SJSA1 (cell line): ENCODE measurements at regions not wholly inside any gene's neighbourhood (a gene's known extent, or its start where the extent isn't known, plus 50 kb on each side); places are given as distances from the start of the nearest gene placed in this dataset.

Experiments used
- DNase-seq, 2 experiments: peaks; one replicate each; pipeline ENCODE4 v3.0.0-alpha.2; 2015 to 2020; ENCODE audit warnings: low spot score in 2 of 2, low read depth in 1 of 2
- H3K27ac ChIP-seq: fragments of 250-450 bp; sonication (Bioruptor Pico); 2 replicates; pipeline ENCODE4 v1.5.1; 2020; ENCODE audit warnings: mild to moderate bottlenecking, moderate library complexity
- H3K27me3 ChIP-seq: fragments of 250-450 bp; sonication (Bioruptor Pico); replicated peaks from 2 replicates; pipeline ENCODE4 v1.5.1; 2020; ENCODE audit warnings: mild to moderate bottlenecking, moderate library complexity
- H3K36me3 ChIP-seq: fragments of 250-450 bp; sonication (Bioruptor Pico); 2 replicates; pipeline ENCODE4 v1.5.1; 2020; ENCODE audit warnings: mild to moderate bottlenecking
- H3K4me1 ChIP-seq: fragments of 250-450 bp; sonication (Bioruptor Pico); replicated peaks from 2 replicates; pipeline ENCODE4 v1.6.1; 2021; ENCODE audit warnings: mild to moderate bottlenecking
- H3K4me3 ChIP-seq: fragments of 250-450 bp; sonication (Bioruptor Pico); 2 replicates; pipeline ENCODE4 v1.5.1; 2020; ENCODE audit warnings: mild to moderate bottlenecking
- H3K9me3 ChIP-seq: fragments of 250-450 bp; sonication (Bioruptor Pico); replicated peaks from 2 replicates; pipeline ENCODE4 v1.5.1; 2020; ENCODE audit warnings: mild to moderate bottlenecking

DNA sequence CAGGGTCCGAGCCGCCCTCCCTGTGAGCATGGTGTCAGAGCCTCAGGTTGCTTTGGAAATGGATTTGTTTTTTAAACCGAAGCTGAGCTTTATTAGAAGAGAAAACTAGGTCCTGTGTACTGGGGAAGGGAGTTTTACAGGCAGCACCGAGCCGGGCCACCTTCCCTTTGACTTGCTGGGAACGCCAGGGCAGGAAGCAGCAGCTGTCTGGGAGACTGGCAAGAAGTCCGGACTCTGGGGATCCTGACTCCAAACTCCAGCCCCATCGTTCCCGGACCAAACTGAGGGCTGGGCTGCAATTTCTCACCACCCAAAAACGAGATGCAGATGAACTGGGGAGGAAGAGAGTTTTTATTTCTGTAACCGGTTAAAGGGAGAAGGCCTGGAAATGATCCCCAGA lies 214.9 kb upstream of the KCNG1 start:
- no peak overlapping the region for H3K4me3 ChIP-seq
- no peak overlapping the region for H3K27ac ChIP-seq
- no peaks in the 10 kb centered on the region for H3K4me1 ChIP-seq
- H3K9me3 ChIP-seq: peaks cover 3% of the 10 kb centered on the region
- peaks cover 14% of the 10 kb centered on the region for H3K27me3 ChIP-seq
- no peaks in the 10 kb centered on the region for H3K36me3 ChIP-seq
- DNase-seq: no peak

GRCh38 chr20:51237278-51237677 lies 214.4 kb upstream of the KCNG1 start:
- Histone ChIP-seq H3K27ac (no peak overlapping the region), H3K27me3 (peaks cover 14% of the 10 kb centered on the region), H3K4me1 (no peaks in the 10 kb centered on the region), H3K36me3 (no peaks in the 10 kb centered on the region), H3K9me3 (peaks cover 3% of the 10 kb centered on the region), H3K4me3 (no peak overlapping the region)
- DNase-seq: no peak

DNA sequence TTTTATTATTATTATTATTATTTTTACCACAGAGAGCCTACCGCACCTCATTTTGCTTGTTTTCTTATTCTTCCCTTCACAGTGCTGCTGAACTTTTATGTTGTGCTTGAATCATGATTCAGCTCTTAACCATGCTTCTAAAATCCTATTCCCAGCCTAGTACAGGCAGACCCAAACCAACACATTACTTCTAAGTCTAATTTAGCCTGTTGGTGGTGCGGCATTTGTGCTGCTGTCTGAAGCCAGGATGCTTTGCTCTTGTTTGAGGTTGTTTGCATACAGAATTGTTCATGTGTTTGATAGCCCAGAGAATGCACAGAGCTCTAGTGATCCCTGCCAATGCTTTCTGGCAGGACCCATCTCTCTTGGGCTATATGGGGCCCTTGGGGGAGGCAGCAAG lies 213.5 kb upstream of the KCNG1 start:
- Histone ChIP-seq H3K4me3 (no peak overlapping the region), H3K9me3 (no peaks in the 10 kb centered on the region; the same call in 1 of the 2 replicates), H3K27ac (no peak overlapping the region), H3K36me3 (no peaks in the 10 kb centered on the region), H3K4me1 (no peaks in the 10 kb centered on the region), H3K27me3 (peaks cover 9% of the 10 kb centered on the region; the same call in 1 of the 2 replicates)
- no peak for DNase-seq

GRCh38 chr20:51233345-51233744 lies 210.4 kb upstream of the KCNG1 start:
- Histone ChIP-seq H3K27me3 (peaks cover 12% of the 10 kb centered on the region; the same call in 1 of the 2 replicates), H3K27ac (no peak overlapping the region), H3K4me1 (no peaks in the 10 kb centered on the region), H3K4me3 (no peak overlapping the region), H3K36me3 (no peaks in the 10 kb centered on the region), H3K9me3 (no peaks in the 10 kb centered on the region; the same call in 1 of the 2 replicates)
- DNase-seq: no peak

- Histone ChIP-seq H3K9me3 (no peaks in the 10 kb centered on the region; the same call in 1 of the 2 replicates), H3K4me3 (no peak overlapping the region)
Measured at GRCh38 chr20:51230727-51231126, 207.8 kb upstream of the KCNG1 start.

DNA sequence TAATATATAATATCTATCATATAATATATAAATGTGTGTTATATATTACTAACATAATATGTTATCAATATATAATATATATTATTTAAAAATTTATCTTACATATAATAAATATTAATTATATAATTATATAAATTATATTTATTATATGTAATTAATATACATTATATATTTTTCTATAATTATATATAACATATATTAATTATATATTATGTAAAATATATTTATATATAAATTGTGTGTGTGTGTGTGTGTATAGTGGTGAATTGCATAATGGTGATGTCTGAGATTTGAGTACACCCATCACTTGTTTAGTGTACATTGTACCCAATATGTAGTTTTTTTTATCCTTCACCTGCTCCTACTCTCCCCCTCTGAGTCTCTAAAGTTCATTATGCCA lies 205.9 kb upstream of the KCNG1 start:
- no peak for DNase-seq
- no peak overlapping the region for H3K4me3 ChIP-seq
- H3K27me3 ChIP-seq: peaks cover 3% of the 10 kb centered on the region; the same call in 1 of the 2 replicates
- H3K4me1 ChIP-seq: no peaks in the 10 kb centered on the region
- no peaks in the 10 kb centered on the region for H3K9me3 ChIP-seq
- no peak overlapping the region for H3K27ac ChIP-seq
- no peaks in the 10 kb centered on the region for H3K36me3 ChIP-seq

More at GRCh38 chr20:51230727-51231126, 207.8 kb upstream of the KCNG1 start:
- Histone ChIP-seq H3K27ac (no peak overlapping the region), H3K27me3 (peaks cover 12% of the 10 kb centered on the region; the same call in 1 of the 2 replicates), H3K36me3 (no peaks in the 10 kb centered on the region), H3K4me1 (no peaks in the 10 kb centered on the region)
- no peak for DNase-seq

DNA sequence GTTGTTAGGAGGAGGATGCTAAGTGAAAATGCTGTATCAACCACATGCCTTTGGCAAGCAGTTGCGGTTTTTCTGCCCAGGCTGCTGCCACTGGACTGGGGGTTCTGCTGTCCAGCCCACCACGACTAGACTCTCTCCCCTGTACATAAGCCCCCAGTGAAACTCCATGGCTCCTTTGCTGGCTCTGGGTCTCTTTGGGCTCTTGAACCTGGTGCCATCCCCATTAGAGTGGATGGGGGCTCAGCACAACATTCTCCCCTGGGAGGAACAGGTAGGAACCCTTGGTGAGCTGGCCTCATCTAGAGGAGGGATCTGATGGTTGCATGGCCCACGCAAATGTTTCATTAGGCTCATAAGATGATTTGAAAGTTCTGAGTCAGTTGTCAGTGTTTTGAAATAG lies 204.8 kb upstream of the KCNG1 start:
- DNase-seq: no peak
- no peak overlapping the region for H3K4me3 ChIP-seq
- H3K27ac ChIP-seq: no peak overlapping the region
- no peaks in the 10 kb centered on the region for H3K9me3 ChIP-seq
- no peaks in the 10 kb centered on the region for H3K36me3 ChIP-seq
- peaks cover 3% of the 10 kb centered on the region; the same call in 1 of the 2 replicates for H3K27me3 ChIP-seq
- H3K4me1 ChIP-seq: no peaks in the 10 kb centered on the region

- DNase-seq: no peak
- H3K9me3 ChIP-seq: no peaks in the 10 kb centered on the region
- peaks cover 7% of the 10 kb centered on the region; the same call in 1 of the 2 replicates for H3K27me3 ChIP-seq
- no peaks in the 10 kb centered on the region for H3K4me1 ChIP-seq
- no peak overlapping the region for H3K4me3 ChIP-seq
- no peak overlapping the region for H3K27ac ChIP-seq
- no peaks in the 10 kb centered on the region for H3K36me3 ChIP-seq
Measured at GRCh38 chr20:51223183-51223720, 200.3 kb upstream of the KCNG1 start.

- Histone ChIP-seq H3K27me3 (peaks cover 7% of the 10 kb centered on the region; the same call in 1 of the 2 replicates), H3K4me3 (no peak overlapping the region), H3K9me3 (peaks cover 4% of the 10 kb centered on the region; the same call in 1 of the 2 replicates), H3K27ac (no peak overlapping the region), H3K4me1 (no peaks in the 10 kb centered on the region), H3K36me3 (no peaks in the 10 kb centered on the region)
- no peak for DNase-seq
Measured at GRCh38 chr20:51221791-51222408, 199.0 kb upstream of the KCNG1 start.

GRCh38 chr20:51221103-51221502 lies 198.2 kb upstream of the KCNG1 start:
- peaks cover 10% of the 10 kb centered on the region; the same call in 1 of the 2 replicates for H3K27me3 ChIP-seq
- no peaks in the 10 kb centered on the region for H3K4me1 ChIP-seq
- DNase-seq: no peak
- no peak overlapping the region for H3K27ac ChIP-seq
- peaks cover 4% of the 10 kb centered on the region; the same call in 1 of the 2 replicates for H3K9me3 ChIP-seq
- no peak overlapping the region for H3K4me3 ChIP-seq
- H3K36me3 ChIP-seq: no peaks in the 10 kb centered on the region

GRCh38 chr20:51220293-51220706 lies 197.4 kb upstream of the KCNG1 start:
- no peak overlapping the region for H3K4me3 ChIP-seq
- peak; percentile 32 to 53 for DNase-seq
- peaks cover 4% of the 10 kb centered on the region; the same call in 1 of the 2 replicates for H3K9me3 ChIP-seq
- no peaks in the 10 kb centered on the region for H3K36me3 ChIP-seq
- H3K27me3 ChIP-seq: peaks cover 10% of the 10 kb centered on the region; the same call in 1 of the 2 replicates
- H3K27ac ChIP-seq: no peak overlapping the region
- no peaks in the 10 kb centered on the region for H3K4me1 ChIP-seq

DNA sequence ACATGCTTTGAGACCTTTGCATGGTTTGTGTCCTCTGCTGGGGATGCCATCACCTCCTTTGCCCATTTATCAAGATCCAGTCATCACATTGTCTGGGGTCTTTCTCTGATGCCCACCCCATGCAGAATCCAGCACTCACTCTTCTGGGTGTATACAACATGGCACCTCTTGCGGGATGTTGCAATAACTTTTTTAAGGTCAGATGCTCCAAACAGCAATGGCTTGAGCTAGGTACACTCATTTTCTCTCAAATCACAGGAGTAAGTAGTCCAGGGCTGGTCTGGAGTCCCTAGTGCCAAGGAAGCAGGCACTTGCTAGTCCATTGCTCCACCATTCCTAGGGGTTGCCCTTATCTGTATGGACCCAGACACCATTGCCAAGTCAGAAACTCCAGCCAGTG lies 196.6 kb upstream of the KCNG1 start:
- Histone ChIP-seq H3K9me3 (peaks cover 4% of the 10 kb centered on the region; the same call in 1 of the 2 replicates), H3K27me3 (peaks cover 10% of the 10 kb centered on the region; the same call in 1 of the 2 replicates), H3K27ac (no peak overlapping the region), H3K36me3 (no peaks in the 10 kb centered on the region), H3K4me3 (no peak overlapping the region), H3K4me1 (no peaks in the 10 kb centered on the region)
- DNase-seq: no peak

GRCh38 chr20:51218603-51219002 lies 195.7 kb upstream of the KCNG1 start:
- Histone ChIP-seq H3K36me3 (no peaks in the 10 kb centered on the region), H3K27me3 (peaks cover 13% of the 10 kb centered on the region; the same call in 1 of the 2 replicates), H3K27ac (no peak overlapping the region), H3K4me3 (no peak overlapping the region), H3K9me3 (peaks cover 4% of the 10 kb centered on the region; the same call in 1 of the 2 replicates), H3K4me1 (no peaks in the 10 kb centered on the region)
- no peak for DNase-seq

DNA sequence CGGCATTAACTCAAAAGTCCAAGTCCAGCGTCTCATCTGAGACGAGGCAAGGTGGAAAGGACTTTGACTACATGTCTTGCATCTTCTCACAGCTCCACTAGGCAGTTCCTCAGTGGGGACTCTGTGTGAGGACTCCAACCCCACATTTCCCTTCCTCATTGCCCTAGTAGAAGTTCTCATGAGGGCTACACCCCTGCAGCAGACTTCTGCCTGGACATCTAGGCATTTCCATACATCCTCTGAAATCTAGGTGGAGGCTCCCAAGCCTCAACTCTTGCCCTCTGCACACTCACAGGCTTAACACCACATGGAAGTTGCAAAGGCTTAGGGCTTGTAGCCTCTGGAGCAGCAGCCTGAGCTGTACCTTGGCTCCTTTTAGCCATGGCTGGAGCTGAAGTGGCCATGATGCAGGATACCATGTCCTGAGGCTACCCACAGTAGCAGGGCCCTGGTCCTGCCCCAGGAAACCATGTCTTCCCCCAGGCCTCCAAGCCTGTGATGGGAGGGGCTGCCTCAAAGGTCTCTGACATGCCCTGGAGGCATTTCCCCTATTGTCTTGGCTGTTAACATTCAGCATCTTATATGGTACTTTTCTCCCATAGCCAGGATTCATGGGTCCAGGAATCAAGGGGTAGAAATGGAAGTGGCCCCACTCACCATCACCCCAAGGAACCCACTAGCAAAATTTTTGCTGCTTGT lies 194.6 kb upstream of the KCNG1 start:
- no peak overlapping the region for H3K4me3 ChIP-seq
- no peaks in the 10 kb centered on the region for H3K4me1 ChIP-seq
- H3K27ac ChIP-seq: no peak overlapping the region
- DNase-seq: no peak
- H3K9me3 ChIP-seq: peaks cover 4% of the 10 kb centered on the region; the same call in 1 of the 2 replicates
- H3K36me3 ChIP-seq: no peaks in the 10 kb centered on the region
- H3K27me3 ChIP-seq: peaks cover 20% of the 10 kb centered on the region
